ENCODE measurements at regions not wholly inside any gene's neighbourhood (a gene's known extent, or its start where the extent isn't known, plus 50 kb on each side); places are given as distances from the start of the nearest gene placed in this dataset.

DNA sequence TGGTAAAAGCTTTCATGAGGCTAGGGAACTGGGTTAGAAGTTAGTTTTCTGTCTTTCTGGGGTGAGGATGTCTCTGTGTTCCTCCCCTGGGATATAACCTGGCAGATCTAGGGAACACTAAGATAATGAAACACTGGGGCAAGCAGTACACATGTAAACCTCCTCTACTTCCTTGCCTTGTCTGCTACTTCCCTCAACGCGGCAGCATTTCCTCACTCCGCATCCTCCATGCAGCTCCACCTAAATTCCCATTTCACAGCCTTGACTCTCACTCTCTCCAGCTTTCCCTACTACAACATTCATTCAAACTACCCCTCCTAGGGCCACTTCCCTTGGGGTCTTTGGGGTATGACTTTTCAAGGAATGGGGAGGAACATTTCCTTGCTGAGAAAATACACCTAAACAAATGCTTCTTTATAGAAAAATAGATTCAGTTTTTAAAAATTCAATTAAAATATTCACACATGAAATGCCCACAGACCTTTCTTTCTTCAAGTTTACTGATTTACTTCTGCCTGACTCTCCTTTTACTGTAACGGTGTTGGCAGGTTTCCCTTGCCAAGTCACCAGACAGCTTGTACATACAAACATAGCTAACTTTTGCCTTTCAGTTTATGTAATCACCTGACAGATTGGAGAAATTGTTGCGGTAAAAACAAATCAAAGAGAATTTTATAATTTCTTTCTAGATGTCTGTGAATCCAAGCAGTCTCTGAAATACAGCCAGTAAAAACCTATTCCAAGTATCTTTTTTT is 90.1 kb downstream of the TNFSF18 start:
- ChIA-PET CTCF (interaction anchor here (0.7 to 1.9 kb wide), 2 partner anchors 241 to 718 kb away, joined by 3 to 6 read pairs; no protein-coding TSS in a partner anchor), POLR2A (interaction anchor here (0.5 to 1.5 kb wide), 2 partner anchors 58 to 135 kb away, joined by 3 to 6 read pairs; no protein-coding TSS in a partner anchor)
- H3K4me3 ChIP-seq (ENCODE audit: low read depth, low read length): no peak overlapping the region
- no peaks in the 10 kb centered on the region for H3K9me3 ChIP-seq (ENCODE audit: control insufficient read depth, insufficient read depth, low read length)
- H3K27me3 ChIP-seq (ENCODE audit: control insufficient read depth, insufficient read depth, low read length): no peaks in the 10 kb centered on the region
- TF ChIP-seq CTCF (IDR thresholded peaks at IDR 0.05; ENCODE audit: low read depth, low read length): no peak
- H3K27ac ChIP-seq (ENCODE audit: low read depth, low read length): peak overlapping the region; percentile 82
- DNase-seq (ENCODE audit: low read depth, low spot score): no peak

- CTCF ChIA-PET: no interaction called here
- no peak overlapping the region for H3K27ac ChIP-seq (ENCODE audit: low read depth, low read length)
- DNase-seq (ENCODE audit: low read depth, low spot score): no peak
- POLR2A ChIA-PET: no interaction called here
- 0 out of 2 replicates have a peak, but pooled peaks cover 3% of the 10 kb centered on the region for H3K9me3 ChIP-seq (ENCODE audit: control insufficient read depth, insufficient read depth, low read length)
- no peak overlapping the region for H3K4me3 ChIP-seq (ENCODE audit: low read depth, low read length)
- TF ChIP-seq CTCF (IDR thresholded peaks at IDR 0.05; ENCODE audit: low read depth, low read length): no peak
- no peaks in the 10 kb centered on the region for H3K27me3 ChIP-seq (ENCODE audit: control insufficient read depth, insufficient read depth, low read length)
Observed at GRCh38 chr1:172964864-172965263, 85.9 kb downstream of the TNFSF18 start.

DNA sequence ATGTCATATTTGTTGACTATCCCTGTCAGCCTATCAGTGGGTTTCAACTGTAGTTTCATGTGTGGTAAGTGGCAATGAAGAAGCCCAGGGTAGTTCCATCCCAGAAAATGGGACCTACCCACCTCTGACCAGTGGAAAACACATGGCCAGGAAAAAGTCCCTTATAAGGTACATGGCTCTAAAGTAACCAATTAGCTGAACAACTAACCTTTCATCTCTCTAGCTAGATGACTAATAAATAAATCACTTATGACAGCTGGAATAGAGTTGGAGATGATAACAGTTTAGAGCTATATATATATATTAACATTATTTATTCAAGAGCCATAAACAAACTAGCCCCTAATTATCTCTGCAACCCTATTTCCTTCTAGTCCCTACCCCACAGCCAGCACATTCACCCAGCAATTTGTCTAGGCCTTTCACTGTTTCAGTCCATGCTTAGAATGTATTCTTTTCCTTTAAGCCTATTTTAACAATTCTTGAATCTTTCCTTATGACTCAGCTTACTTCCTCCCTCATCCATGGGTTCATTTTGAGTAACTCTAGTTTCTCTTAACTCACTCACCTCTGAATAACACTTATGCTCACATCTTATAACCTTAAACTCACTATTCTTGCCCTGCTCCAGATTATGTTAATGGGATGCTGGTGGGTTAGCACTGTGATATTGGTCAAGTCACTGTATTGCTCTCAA is 83.7 kb downstream of the TNFSF18 start:
- Histone ChIP-seq H3K9me3 (ENCODE audit: control insufficient read depth, insufficient read depth, low read length) (0 out of 2 replicates have a peak, but pooled peaks cover 3% of the 10 kb centered on the region), H3K4me3 (ENCODE audit: low read depth, low read length) (no peak overlapping the region), H3K27ac (ENCODE audit: low read depth, low read length) (no peak overlapping the region), H3K27me3 (ENCODE audit: control insufficient read depth, insufficient read depth, low read length) (no peaks in the 10 kb centered on the region)
- CTCF ChIA-PET: interaction anchor here (1.1 kb wide), 1 partner anchor 141 kb away, joined by 4 read pairs; no protein-coding TSS in a partner anchor
- DNase-seq (ENCODE audit: low read depth, low spot score): no peak
- no peak for TF ChIP-seq CTCF (IDR thresholded peaks at IDR 0.05; ENCODE audit: low read depth, low read length)
- POLR2A ChIA-PET: no interaction called here

GRCh38 chr1:172967936-172968335 is 82.8 kb downstream of the TNFSF18 start:
- no peak for TF ChIP-seq CTCF (IDR thresholded peaks at IDR 0.05; ENCODE audit: low read depth, low read length)
- DNase-seq (ENCODE audit: low read depth, low spot score): no peak
- POLR2A ChIA-PET: no interaction called here
- CTCF ChIA-PET: no interaction called here
- Histone ChIP-seq H3K27ac (ENCODE audit: low read depth, low read length) (no peak overlapping the region), H3K9me3 (ENCODE audit: control insufficient read depth, insufficient read depth, low read length) (0 out of 2 replicates have a peak, but pooled peaks cover 3% of the 10 kb centered on the region), H3K4me3 (ENCODE audit: low read depth, low read length) (no peak overlapping the region), H3K27me3 (ENCODE audit: control insufficient read depth, insufficient read depth, low read length) (no peaks in the 10 kb centered on the region)

GRCh38 chr1:172969611-172970010 is 81.1 kb downstream of the TNFSF18 start:
- 0 out of 2 replicates have a peak, but pooled peaks cover 3% of the 10 kb centered on the region for H3K9me3 ChIP-seq (ENCODE audit: control insufficient read depth, insufficient read depth, low read length)
- H3K27me3 ChIP-seq (ENCODE audit: control insufficient read depth, insufficient read depth, low read length): no peaks in the 10 kb centered on the region
- POLR2A ChIA-PET: interaction anchor here (1.0 kb wide), 2 partner anchors 153 to 236 kb away, joined by 3 to 4 read pairs; no protein-coding TSS in a partner anchor
- TF ChIP-seq CTCF (IDR thresholded peaks at IDR 0.05; ENCODE audit: low read depth, low read length): no peak
- no peak overlapping the region for H3K27ac ChIP-seq (ENCODE audit: low read depth, low read length)
- peak; percentile 55 for DNase-seq (ENCODE audit: low read depth, low spot score)
- H3K4me3 ChIP-seq (ENCODE audit: low read depth, low read length): no peak overlapping the region
- CTCF ChIA-PET: no interaction called here
